IPS-NIHi7 (cell line): ENCODE measurements at regions not wholly inside any gene's neighbourhood (a gene's known extent, or its start where the extent isn't known, plus 50 kb on each side); places are given as distances from the start of the nearest gene placed in this dataset.
"Not testable (repeated sequence)": the region's sequence is repeated elsewhere in the genome, so short reads cannot be mapped to it uniquely, and the experiment has no call there.

Source experiments
- DNase-seq: peaks from one replicate; pipeline ENCODE4 v3.0.0; 2012; ENCODE audit warnings: mixed read lengths; ENCODE audit errors: extremely low spot score

- DNase-seq, result peak; percentile 15
These were observed 129.2 kb downstream of the TBX18 start for GRCh38 chr6:84635081-84635761.

DNA sequence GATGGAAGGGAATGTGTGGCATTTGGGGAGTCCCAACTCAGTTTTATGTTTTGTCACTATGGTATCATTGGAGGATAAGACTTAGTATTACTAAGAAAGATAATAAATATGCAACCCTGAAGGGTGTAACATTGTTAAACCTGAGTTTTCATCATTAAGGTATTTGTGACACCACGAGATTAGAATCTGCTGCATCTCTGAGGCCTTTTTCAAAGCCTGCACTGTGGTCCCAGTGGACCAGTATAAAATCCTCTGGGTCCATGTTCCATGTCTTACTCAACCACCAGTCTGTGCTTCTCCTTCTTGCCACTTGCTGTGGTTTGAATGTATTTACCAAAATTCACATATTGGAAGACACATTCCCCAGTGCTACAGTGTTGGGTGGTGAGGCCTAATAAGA is 130.6 kb downstream of the TBX18 start:
- DNase-seq, result no peak

GRCh38 chr6:84626527-84626926 is 137.9 kb downstream of the TBX18 start:
- not testable (repeated sequence) for DNase-seq

DNA sequence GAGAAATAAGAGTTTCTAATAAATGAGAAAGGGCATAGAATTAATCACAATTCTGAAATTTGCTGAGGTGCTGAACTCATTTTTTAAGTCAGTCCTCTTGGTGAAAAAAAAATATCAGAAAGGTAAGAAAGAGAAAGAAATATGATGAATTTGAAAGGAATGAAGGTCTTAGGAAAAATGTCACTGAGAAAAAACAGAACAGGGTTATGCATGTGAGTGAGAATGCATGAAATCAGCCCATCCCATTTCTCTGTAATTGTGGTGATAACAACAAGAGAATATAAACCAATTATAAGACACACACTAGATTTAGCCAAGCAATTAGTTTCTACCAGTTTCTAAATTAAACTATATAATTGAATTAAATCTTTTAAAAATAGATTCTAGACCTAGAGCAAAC is 138.9 kb downstream of the TBX18 start:
- DNase-seq, result no peak

DNA sequence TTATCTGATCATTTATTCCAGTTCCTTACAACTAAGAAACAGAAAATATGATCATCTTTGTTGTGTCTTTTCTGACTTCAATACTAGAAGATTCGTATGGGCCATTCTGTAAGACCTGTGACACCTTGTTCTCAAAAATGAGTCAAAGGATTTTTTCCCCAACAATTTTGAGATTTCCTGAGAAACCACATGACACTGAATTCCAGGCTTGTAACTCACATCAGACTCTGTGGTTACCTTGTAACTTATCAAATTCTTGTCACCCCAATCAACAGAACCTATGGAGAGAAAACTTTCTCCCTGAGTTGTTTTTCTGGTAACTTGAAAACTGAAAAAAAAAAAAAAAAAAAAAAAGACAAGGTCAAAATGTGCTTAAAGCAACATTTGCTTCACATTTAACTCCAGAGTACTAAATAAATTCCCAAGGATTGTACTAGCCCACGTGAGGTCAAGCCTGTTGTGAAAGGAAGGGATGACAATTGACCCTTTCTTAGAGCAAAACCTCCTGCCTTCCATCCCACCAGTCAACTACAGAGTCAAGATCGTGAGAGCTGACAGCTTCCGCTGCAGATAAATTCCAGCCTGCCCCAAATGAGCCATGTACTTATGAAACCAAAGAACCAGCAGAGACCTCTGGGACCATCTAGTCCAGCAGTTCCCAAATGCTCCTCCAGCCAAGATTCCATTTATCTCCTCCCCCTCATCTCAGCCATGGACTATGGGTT is 140.3 kb downstream of the TBX18 start:
- DNase-seq, result no peak

DNA sequence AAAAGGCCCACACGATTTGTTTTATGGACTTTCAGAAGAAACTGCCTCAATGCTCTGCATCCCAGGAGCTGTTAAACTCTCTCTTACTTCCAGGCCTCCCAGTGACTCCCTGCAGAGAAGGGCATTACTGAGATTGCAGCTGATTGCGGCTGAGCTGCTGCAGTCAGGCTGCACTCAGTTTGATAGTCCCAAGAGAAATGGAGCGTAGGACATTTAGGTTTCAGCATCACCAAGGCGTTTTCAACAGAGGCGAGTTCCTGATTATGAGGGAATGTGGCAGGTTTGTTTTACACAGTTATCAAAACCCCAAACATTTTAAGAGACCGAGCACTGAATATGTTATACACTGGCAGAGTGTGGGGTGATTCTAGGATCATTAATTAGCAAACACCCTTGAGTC is 145.6 kb downstream of the TBX18 start:
- peak; percentile 62 for DNase-seq

GRCh38 chr6:84618046-84618752 is 146.2 kb downstream of the TBX18 start:
- peak; percentile 14 for DNase-seq

DNA sequence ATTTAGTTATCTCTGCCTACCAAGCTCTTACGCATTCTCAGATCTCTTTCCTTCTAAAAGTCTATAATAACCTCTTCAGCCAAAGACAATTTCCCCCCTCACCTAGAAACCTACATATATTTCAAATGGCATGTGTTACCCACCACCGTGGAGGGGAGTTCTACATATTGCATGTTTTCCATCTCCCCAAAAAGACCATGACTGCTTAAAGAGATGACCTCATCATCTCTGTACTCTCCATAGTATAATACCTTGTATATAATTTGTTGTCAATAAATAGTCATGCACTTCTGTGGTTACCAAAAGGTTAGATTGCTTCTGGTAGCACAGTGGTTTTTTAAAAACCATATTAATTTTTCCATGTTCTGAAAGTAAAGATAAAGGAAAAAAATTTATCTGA is 148.4 kb downstream of the TBX18 start:
- DNase-seq, result no peak

DNA sequence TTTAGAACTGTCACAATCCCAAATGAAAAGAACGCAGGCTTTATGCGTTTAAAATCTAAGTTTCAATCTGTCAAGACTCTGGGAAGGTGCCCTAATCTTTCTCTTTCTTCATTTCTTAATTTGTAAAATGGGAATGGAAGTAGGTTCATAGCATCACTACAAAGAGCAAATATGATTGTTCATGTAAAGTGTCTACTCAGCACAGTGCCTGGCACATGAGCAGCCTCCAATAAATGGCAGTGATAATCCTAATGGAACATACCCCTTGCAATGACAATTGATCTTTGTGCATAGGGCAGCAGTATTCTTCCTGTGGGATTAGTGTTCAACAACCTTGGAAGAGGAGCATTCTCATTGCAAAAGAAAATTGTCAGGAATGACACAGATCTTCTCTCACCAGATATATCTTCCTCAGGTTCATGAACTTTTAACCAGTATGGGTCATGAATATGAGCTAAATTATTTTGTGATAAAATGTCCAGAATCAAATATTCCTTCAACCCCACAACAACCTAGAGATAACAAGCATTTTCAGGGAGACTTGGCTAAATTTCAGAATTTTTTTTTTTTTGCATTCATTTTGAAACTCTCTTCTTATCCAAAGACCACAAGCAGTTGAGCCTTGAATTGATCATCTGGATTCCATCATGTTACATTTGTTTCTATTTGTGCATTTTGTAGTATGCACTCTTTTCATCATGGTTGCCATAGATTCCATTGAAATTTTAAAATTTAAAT is 149.1 kb downstream of the TBX18 start:
- no peak for DNase-seq

GRCh38 chr6:84606860-84607259 is 157.5 kb downstream of the TBX18 start:
- no peak for DNase-seq

DNA sequence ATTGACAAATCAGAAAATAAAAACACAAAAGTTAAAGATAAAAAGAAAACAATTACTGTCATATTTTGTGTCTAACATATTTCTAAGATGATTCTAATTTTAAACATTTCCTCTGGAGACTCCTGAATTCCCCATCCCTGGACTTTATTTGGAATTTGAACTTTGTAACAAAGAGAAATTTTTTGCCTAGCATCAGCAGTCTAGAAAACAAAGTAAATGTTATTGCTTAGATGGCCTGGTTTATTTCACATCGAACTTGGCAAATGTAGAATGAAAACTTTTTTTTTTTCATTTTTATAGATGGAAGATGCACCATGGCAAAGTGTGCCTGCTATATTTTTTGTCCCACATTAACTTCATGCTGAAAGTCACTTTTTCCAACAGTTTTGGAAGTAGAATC is 159.1 kb downstream of the TBX18 start:
- DNase-seq, result no peak

- DNase-seq, result no peak
These were observed 163.0 kb downstream of the TBX18 start for GRCh38 chr6:84601366-84601765.

DNA sequence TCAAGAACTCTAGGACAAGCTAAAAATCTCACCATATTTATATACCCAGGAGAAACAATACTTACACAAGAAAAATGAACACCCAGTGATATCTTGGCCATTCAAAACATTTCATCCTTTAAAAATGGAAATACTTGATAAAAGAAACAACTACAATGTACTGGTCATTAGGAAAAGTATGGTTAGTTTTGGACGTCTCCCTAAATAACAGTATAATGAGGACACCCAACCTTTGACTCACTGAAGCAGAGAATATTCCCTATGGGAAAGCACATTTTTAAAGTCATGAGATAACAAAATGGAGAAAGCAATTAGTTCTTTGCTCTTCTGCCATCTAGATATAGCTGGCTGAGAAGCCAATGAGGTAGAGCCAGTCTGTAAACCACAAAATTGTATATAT is 164.4 kb downstream of the TBX18 start:
- no peak for DNase-seq

- no peak for DNase-seq
These were observed 167.0 kb downstream of the TBX18 start for GRCh38 chr6:84597238-84597875.

DNA sequence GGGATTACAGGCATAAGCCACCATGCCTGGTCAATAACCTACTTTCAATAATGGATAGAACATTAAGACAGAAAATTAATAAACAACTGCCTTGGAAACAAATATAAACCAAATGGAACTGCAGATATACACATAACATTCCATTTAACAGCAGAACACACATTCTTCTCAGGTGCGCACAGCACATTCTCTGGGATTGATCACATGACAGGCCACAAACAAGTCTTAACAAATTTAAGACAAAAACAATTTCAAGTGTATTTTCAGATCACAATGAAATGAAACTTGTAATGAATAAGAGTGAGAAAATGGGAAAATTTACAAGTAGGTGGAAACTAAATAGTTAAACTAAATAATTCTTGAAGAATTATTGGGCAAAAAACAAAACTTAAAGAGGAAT is 167.9 kb downstream of the TBX18 start:
- no peak for DNase-seq

- no peak for DNase-seq
These were observed 175.7 kb downstream of the TBX18 start for GRCh38 chr6:84588697-84589080.

DNA sequence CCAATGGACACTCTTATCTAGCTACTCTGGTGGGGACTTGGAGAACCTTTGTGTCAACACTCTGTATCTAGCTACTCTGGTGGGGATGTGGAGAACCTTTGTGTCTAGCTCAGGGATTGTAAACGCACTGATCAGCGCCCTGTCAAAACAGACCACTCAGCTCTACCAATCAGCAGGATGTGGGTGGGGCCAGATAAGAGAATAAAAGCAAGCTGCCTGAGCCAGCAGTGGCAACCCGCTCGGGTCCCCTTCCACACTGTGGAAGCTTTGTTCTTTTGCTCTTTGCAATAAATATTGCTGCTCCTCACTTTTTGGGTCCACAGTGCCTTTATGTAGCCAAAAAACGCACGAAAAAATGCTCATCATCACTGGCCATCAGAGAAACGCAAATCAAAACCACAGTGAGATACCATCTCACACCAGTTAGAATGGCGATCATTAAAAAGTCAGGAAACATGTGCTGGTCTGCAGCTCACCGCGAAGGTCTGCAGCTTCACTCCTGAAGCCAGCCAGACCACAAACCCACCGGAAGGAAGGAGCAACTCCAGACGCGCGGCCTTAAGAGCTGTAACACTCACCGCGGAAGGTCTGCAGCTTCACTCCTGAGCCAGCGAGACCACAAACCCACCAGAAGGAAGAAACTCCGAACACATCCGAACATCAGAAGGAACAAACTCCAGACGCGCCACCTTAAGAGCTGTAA is 176.3 kb downstream of the TBX18 start:
- not testable (repeated sequence) for DNase-seq

GRCh38 chr6:84587202-84587940 is 177.0 kb downstream of the TBX18 start:
- not testable (repeated sequence) for DNase-seq

- DNase-seq, result no peak
These were observed 180.6 kb downstream of the TBX18 start for GRCh38 chr6:84583784-84584183.

DNA sequence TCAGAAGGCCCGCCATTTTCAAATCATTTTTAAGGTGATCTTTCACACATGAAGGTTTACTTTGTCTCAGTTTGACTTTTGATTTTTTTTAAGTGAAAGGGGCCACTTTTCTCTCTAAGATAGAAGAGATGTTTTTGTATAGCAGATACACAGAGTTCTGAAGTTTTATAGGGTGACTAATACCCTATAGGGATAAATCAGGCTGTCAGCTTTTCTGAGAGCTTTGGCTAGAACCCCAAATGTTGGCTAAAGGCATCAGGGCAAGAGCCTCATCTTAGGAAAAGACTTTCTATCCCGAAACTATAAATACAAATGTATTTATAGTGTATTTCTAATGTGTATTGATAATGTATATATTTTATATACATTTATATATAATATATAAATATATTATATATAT is 181.4 kb downstream of the TBX18 start:
- DNase-seq, result no peak
